ENCODE measurements at regions not wholly inside any gene's neighbourhood (a gene's known extent, or its start where the extent isn't known, plus 50 kb on each side); places are given as distances from the start of the nearest gene placed in this dataset.

DNA sequence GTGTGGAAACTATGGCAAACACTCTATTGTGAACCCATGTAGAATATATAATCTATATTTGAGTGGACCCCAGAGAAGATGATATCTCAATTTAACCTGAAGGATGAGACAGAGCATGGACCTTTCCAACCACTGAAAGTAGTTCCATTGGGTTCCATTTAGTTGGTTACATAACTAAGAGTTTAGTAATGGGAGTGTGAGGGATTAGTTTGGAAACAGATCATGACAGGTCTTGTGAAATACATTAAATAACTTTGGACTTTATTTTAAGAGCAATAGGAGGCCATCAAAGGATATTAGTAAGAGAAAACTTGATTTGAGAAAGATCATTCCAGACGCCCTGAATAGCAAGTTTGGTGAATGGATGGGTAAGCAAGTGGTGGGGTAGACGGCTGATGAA is 487.2 kb upstream of the ROBO2 start:
- H3K27ac Mint-ChIP-seq: no peak overlapping the region
- no peaks in the 10 kb centered on the region for H3K27me3 Mint-ChIP-seq
- H3K4me1 Mint-ChIP-seq: no peaks in the 10 kb centered on the region
- H3K4me3 Mint-ChIP-seq: no peak overlapping the region
- no peaks in the 10 kb centered on the region for H3K36me3 Mint-ChIP-seq (ENCODE audit: low read depth)
- POLR2A ChIA-PET: no interaction called here
- TF ChIP-seq, protein P1, sequence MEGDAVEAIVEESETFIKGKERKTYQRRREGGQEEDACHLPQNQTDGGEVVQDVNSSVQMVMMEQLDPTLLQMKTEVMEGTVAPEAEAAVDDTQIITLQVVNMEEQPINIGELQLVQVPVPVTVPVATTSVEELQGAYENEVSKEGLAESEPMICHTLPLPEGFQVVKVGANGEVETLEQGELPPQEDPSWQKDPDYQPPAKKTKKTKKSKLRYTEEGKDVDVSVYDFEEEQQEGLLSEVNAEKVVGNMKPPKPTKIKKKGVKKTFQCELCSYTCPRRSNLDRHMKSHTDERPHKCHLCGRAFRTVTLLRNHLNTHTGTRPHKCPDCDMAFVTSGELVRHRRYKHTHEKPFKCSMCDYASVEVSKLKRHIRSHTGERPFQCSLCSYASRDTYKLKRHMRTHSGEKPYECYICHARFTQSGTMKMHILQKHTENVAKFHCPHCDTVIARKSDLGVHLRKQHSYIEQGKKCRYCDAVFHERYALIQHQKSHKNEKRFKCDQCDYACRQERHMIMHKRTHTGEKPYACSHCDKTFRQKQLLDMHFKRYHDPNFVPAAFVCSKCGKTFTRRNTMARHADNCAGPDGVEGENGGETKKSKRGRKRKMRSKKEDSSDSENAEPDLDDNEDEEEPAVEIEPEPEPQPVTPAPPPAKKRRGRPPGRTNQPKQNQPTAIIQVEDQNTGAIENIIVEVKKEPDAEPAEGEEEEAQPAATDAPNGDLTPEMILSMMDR (IDR thresholded peaks at IDR 0.05): no peak
- H3K9me3 Mint-ChIP-seq: peaks cover 4% of the 10 kb centered on the region
- no peak for ATAC-seq (ENCODE audit: low read depth)
- no peak for DNase-seq
- intact Hi-C loops (cut with micrococcal nuclease): no loop called here
- CTCF ChIA-PET: no interaction called here

GRCh38 chr3:76554707-76555106 is 485.2 kb upstream of the ROBO2 start:
- H3K4me3 Mint-ChIP-seq: no peak overlapping the region
- ChIA-PET CTCF (no interaction called here), POLR2A (no interaction called here)
- no peak overlapping the region for H3K27ac Mint-ChIP-seq
- no peaks in the 10 kb centered on the region for H3K27me3 Mint-ChIP-seq
- ATAC-seq (ENCODE audit: low read depth) (no peak), DNase-seq (no peak)
- TF ChIP-seq, protein P1 (IDR thresholded peaks at IDR 0.05): no peak
- H3K9me3 Mint-ChIP-seq: peaks cover 4% of the 10 kb centered on the region
- H3K36me3 Mint-ChIP-seq (ENCODE audit: low read depth): no peaks in the 10 kb centered on the region
- no peaks in the 10 kb centered on the region for H3K4me1 Mint-ChIP-seq
- intact Hi-C loops (cut with micrococcal nuclease): no loop called here

GRCh38 chr3:76561494-76562236 is 478.2 kb upstream of the ROBO2 start:
- no peaks in the 10 kb centered on the region for H3K4me1 Mint-ChIP-seq
- H3K4me3 Mint-ChIP-seq: no peak overlapping the region
- intact Hi-C loops (cut with micrococcal nuclease): no loop called here

DNA sequence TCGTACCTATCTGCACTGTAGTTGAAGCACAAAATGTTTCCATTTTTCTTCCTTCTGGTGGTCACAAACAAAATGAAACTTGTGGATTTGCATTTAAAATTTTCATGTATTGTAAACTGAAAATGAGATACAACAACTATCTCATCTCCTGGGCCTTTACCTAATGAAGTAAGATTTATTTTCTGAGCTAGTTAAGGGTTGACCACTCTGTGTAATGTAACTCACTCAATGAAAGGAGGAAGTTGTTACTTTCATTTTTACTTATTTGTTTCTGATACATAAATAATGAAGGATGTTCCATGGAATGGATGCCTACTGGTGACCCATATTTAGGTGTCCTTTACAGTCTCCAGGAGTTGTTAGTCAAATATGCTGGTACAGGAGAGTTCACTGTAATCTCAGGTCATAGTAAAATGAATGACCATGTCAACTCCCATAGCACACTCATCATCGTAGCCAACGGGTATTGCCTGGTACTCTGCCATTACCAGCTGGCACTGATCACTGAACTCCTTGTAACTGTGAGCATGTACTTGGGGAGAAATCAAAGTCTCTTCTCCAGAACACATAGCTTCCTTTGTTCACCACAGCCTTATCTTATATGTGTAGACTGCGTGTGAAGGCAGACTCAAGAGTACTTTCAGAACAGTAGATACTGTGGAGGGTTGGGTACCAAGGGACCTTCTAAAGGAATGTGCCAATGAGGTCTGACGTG is 474.2 kb upstream of the ROBO2 start:
- H3K27me3 Mint-ChIP-seq: no peaks in the 10 kb centered on the region
- no peak overlapping the region for H3K27ac Mint-ChIP-seq
- CTCF ChIA-PET: no interaction called here
- peaks cover 2% of the 10 kb centered on the region for H3K9me3 Mint-ChIP-seq
- no peaks in the 10 kb centered on the region for H3K36me3 Mint-ChIP-seq (ENCODE audit: low read depth)
- H3K4me3 Mint-ChIP-seq: no peak overlapping the region
- TF ChIP-seq, protein P1 (IDR thresholded peaks at IDR 0.05): no peak
- ATAC-seq (ENCODE audit: low read depth) (no peak), DNase-seq (no peak)
- no peaks in the 10 kb centered on the region for H3K4me1 Mint-ChIP-seq
- POLR2A ChIA-PET: no interaction called here
- intact Hi-C loops (cut with micrococcal nuclease): no loop called here

More at GRCh38 chr3:76561494-76562236, 478.2 kb upstream of the ROBO2 start:
- POLR2A ChIA-PET: no interaction called here
- Mint-ChIP-seq H3K9me3 (peaks cover 2% of the 10 kb centered on the region), H3K36me3 (ENCODE audit: low read depth) (no peaks in the 10 kb centered on the region), H3K27ac (no peak overlapping the region), H3K27me3 (no peaks in the 10 kb centered on the region)
- ATAC-seq (ENCODE audit: low read depth): no peak
- CTCF ChIA-PET: no interaction called here
- no peak for DNase-seq
- TF ChIP-seq, protein P1 (IDR thresholded peaks at IDR 0.05): no peak

DNA sequence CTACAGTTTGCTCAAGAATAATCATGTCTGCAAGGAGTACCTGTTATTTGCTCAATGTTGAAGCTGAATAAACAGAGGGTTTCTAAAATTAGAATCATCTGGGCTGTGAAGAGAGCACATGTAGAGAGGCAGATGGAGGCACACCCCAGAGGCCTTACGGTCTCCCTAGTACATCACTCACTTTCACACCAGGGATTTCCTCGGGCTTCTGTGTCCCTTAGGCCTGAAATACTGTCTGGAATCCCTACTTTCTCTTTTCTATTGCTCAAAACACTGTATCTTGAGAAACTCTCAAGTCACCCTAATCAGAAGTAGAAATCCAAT is 473.7 kb upstream of the ROBO2 start:
- Mint-ChIP-seq H3K36me3 (ENCODE audit: low read depth) (no peaks in the 10 kb centered on the region), H3K4me1 (no peaks in the 10 kb centered on the region), H3K4me3 (no peak overlapping the region), H3K27me3 (no peaks in the 10 kb centered on the region), H3K9me3 (peaks cover 2% of the 10 kb centered on the region), H3K27ac (no peak overlapping the region)
- ATAC-seq (ENCODE audit: low read depth) (no peak), DNase-seq (no peak)
- TF ChIP-seq, protein P1 (IDR thresholded peaks at IDR 0.05): no peak
- intact Hi-C loops (cut with micrococcal nuclease): no loop called here
- POLR2A ChIA-PET: no interaction called here
- CTCF ChIA-PET: no interaction called here
